Inferior parietal cortex (tissue), 1 donor: ENCODE measurements at regions not wholly inside any gene's neighbourhood (a gene's known extent, or its start where the extent isn't known, plus 50 kb on each side); places are given as distances from the start of the nearest gene placed in this dataset.
"Not testable (repeated sequence)": the region's sequence is repeated elsewhere in the genome, so short reads cannot be mapped to it uniquely, and the experiment has no call there.

Experiments used
- DNase-seq: peaks from one replicate; pipeline ENCODE4 v3.0.0-alpha.2; 2016; ENCODE audit errors: extremely low spot score

GRCh38 chr1:191346381-191346780 is 811.9 kb upstream of the RGS18 start:
- no peak for DNase-seq

DNA sequence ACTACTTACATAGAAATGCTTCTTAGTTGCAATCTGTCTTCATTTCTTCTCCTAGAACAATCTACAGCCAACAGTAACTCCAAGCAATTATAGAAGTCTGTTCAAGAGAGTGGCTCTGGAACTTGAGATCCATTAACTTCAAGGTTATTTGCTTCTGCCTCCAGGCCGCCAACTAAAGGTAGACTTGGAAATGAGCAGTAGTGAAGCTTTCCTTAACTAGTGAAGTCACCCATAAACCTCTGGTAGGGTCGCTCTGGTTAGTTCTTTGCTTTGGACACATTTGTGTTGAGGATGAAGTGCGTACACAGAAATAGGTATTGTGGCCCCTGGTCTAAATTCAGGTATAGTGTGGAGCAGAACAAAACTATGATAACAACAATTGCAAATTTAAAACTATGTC is 809.9 kb upstream of the RGS18 start:
- DNase-seq = no peak

- DNase-seq = no peak
Measured at GRCh38 chr1:191350938-191351337, 807.3 kb upstream of the RGS18 start.

- DNase-seq = no peak
Measured at GRCh38 chr1:191358724-191359123, 799.5 kb upstream of the RGS18 start.

DNA sequence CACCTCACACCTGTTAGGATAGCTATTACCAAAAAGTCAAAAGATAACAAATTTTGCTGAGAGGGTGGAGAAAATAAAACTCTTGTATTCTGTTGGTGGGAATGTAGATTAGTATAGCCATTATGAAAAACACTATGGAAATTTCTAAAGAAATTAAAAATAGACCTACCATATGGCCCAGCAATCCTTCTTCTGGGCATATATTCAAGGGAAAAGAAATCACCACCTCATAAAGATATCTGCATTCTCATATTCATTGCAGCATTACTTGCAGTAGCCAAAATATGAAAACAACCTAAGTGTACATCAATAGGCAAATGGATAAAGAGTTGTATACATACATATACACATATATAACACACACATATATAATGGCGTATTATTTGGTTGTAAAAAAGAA is 791.6 kb upstream of the RGS18 start:
- DNase-seq = no peak

- DNase-seq = no peak
Measured at GRCh38 chr1:191368891-191369654, 789.2 kb upstream of the RGS18 start.

DNA sequence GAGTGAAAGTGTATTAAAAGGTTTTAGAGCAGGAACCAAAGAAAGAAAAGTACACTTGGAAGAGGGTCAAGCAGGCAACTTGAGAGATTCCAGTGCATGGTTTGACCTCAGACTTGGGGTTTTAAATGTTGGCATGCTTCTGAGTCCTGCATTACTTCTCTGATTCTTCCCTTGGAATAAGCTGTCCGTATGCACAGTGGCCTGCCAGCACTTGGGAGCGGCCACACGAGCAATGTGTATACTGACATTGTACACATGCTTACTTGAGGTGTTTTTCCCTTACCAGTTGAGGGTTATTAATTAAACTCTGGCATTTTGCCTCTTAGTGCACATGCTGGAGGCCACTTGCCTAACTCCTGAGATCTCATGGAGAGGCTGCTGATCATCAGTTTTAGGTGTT is 786.6 kb upstream of the RGS18 start:
- no peak for DNase-seq

DNA sequence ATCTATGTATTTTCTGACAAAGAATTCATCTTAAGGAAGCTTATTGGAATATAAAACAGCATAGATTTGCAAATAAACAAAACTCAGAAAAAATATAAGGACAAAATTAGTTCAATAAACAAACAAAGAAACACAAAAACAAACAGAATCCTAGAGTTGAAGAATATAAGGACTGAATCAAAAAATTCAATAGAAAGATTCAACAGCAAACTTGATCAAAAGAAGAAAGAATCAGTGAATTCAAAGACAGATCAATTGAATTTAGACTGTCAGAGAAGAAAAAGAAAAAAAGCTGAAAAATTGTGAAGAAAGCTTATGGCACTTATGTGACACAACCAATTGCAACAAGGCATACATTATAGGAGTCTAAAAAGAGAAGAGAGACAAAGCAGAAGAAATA is 770.0 kb upstream of the RGS18 start:
- no peak for DNase-seq

- DNase-seq = no peak
Measured at GRCh38 chr1:191396622-191397021, 761.6 kb upstream of the RGS18 start.

GRCh38 chr1:191398551-191398950 is 759.7 kb upstream of the RGS18 start:
- no peak for DNase-seq

GRCh38 chr1:191405417-191405816 is 752.8 kb upstream of the RGS18 start:
- peak; percentile 11 for DNase-seq

DNA sequence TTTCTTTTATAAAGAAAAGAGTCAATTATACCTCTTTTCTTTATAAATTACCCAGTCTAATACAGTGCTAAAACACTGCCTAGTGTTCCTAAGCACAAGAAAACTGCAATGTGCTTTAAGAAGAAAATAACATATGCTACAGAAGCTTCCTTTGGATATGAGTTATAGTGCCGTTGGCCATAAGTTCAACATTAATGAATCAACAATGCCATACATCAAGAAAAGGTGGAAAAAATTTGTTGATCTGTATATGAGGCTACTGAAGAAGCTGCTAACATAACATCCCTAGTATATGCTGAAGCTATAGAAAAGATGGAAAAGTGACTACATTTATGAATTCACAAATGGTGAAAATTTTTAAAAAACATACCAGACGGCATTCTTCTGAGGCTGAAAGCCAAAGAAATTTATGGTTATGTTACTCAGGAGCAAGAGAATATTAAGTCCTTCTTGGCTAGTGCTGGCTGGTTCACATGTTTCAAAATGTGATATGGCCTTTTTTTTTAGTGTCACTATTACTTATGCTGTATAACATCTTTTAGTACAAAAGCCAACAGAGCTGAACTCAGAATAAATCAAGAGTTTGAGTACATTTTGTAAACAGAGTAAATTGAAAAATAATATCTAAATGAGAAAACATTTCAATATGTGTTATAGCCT is 743.2 kb upstream of the RGS18 start:
- no peak for DNase-seq

- DNase-seq = no peak
Measured at GRCh38 chr1:191419842-191420241, 738.4 kb upstream of the RGS18 start.

DNA sequence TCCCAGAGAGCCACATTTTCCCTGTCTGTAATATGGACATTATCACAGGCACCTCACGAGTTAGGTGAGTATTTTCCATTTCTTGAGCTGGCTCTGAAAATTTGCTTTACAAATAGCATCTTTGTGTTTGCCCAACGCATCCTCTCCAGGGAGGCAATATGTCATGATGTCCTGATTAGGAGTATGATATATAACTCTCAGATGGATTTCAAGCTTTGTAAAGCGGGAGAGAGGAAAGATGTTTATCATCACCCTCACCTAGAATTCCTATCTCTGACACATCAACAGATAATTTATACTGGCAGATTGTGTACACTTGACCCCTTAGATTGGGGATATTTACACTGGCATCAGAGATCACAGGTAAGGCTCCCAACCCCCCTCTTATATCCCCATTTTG is 730.7 kb upstream of the RGS18 start:
- no peak for DNase-seq

DNA sequence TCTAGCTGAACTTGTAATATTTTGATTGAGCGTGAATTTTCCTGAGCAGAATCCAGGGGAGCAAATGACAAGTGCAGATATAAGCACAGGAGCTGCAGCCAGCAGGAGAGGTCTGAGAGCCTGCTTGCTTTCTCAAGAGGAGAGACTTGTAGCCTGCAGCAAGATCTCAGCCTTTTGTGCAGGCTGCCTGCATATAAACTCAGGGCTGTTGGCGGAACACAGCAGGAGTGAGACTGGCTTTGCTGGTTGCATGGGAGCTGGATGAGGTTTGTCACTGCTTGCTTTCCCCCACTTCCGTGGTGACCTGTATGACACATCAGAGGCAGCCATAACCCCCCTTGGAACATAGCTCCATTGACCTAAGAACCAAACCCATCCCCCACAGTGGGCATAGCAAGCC is 725.4 kb upstream of the RGS18 start:
- DNase-seq = no peak

- no peak for DNase-seq
Measured at GRCh38 chr1:191438979-191439378, 719.3 kb upstream of the RGS18 start.

- not testable (repeated sequence) for DNase-seq
Measured at GRCh38 chr1:191448279-191448678, 710.0 kb upstream of the RGS18 start.

- no peak for DNase-seq
Measured at GRCh38 chr1:191452586-191452985, 705.7 kb upstream of the RGS18 start.

DNA sequence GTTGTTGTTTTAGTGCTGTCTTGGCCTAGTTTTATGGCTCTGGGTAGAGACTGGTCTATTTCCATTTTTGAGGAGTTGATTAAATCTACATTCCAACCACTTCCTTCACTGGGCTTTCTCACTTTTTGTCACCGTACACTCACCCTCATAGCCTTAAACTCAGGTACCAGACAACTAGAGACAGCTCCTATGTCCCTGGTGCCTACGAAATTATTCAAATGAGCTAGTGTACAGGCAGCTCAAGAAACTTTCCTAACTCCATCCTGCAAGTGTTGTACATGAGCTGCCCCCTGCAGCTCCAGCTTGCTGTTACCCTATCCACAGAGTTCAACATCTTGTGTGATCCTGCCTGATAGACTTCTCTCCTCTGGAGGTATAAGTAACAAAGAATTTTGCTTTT is 704.8 kb upstream of the RGS18 start:
- DNase-seq = no peak

GRCh38 chr1:191457889-191458288 is 700.4 kb upstream of the RGS18 start:
- DNase-seq = no peak

DNA sequence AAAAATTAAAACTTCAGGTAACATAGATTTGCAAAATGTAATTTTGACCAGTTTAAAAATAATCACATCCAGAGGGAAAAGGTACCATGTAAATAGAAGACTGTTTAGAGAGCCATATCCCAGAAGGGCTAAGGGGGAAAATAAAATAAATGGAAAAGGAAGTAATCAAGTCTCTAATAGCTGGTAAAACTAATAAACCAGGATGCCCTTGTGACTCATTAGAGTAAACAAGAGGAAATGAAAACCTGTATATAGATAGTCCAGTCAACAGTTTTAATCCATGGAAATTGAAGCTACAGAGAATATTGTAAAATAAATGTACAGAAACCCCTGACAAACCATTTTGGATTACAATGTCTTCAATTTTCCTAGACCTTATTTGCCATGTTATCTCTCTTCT is 698.0 kb upstream of the RGS18 start:
- no peak for DNase-seq

DNA sequence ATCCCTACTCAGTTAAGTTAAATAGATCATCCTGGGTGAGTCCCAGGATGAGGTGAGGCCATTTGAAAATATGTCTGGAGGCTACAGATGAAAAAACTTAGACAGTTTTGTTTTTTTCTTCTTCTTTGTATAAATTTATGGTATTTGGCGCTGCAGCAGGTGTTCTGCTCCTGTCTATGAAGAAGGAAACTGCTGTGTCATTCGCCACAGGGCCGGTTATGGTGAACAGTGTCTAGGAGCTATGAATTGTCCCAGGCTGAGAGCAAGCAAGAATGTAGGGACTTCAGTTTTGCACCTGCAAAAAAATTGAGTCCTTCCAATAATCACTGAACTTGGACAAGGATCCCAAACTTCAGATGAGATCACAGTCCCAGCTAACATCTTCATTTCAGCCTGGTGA is 674.3 kb upstream of the RGS18 start:
- no peak for DNase-seq

GRCh38 chr1:191490303-191490702 is 668.0 kb upstream of the RGS18 start:
- DNase-seq = no peak

DNA sequence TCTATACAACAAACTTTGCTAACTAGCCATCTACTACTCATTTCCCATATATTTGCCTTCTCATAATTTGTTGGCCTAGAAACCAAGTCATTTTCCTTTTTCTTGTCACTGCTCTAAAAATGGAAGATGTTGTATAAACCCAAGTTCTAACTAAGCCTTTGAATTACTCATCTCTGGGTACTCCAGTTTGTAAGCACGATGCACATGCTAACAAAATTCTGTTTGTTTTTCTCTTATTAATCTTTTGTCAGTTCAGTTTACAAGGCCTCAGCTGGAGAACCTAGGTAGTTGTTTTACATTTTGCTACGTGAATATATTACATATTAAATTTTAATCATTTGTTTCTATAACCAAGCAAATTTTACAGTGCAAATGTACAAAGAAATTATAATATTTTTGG is 663.2 kb upstream of the RGS18 start:
- no peak for DNase-seq
